ENCODE measurements at regions not wholly inside any gene's neighbourhood (a gene's known extent, or its start where the extent isn't known, plus 50 kb on each side); places are given as distances from the start of the nearest gene placed in this dataset.

DNA sequence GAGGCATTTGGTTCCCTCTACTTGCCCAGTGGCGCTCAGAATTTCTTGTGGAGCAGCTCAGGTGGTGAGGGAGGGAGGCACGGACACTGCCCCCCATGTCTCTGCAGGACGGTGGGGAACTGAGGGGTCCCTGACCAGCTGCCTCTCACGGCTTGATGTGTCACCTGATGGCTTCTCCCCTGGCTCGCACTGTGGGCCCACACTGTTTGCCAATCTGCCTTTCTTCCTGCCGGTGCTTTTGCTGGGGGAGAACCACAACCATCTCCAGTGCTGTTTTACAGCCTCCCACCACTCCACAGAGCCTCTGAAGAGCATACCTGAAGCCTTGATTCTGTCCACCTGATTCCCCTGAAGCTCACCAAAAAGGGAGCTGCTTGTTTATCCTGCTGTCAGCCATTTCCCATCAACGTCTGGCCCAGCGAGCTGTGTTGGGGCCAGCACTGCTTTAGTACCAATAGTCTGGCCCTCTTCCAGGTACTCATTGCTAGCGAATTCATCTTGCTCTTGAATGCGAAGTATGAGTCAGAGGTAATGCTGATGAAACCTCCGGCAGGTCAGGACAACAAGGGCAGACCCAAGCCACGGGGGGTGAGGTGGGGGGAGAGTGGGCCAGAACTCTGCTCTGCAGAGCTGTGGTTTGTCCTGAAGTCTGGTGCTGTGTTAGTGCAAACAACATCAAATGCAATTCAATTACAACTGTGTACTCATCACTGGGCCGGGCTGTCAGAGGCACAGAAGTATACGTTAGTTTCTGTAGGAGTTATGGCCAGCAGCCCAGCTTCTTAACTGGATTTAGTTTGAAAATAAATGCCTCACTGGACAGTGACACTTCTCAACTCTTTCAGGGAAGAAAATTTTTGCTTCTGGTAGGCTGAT lies 208.3 kb upstream of the JADE1 start:
- TF ChIP-seq CTCF (IDR thresholded peaks at IDR 0.05) (no peak), POLR2A (IDR thresholded peaks at IDR 0.05) (no peak)

Measured in lower leg skin (tissue), 3 donors.